GM18517 (cell line): ENCODE measurements at regions not wholly inside any gene's neighbourhood (a gene's known extent, or its start where the extent isn't known, plus 50 kb on each side); places are given as distances from the start of the nearest gene placed in this dataset.
"Not testable (repeated sequence)": the region's sequence is repeated elsewhere in the genome, so short reads cannot be mapped to it uniquely, and the experiment has no call there.

ENCODE experiments used
- ATAC-seq: cut with Tn5 transposase; IDR thresholded peaks from one replicate; pipeline ENCODE4 v1.9.1; 2021; ENCODE audit warnings: mild to moderate bottlenecking, moderate library complexity; ENCODE audit not compliant: unreplicated experiment

GRCh38 chr9:99472240-99472915, 250.3 kb downstream of the SEC61B start:
- ATAC-seq, result no peak

- no peak for ATAC-seq
Measured at GRCh38 chr9:99472916-99473245, 250.8 kb downstream of the SEC61B start.

DNA sequence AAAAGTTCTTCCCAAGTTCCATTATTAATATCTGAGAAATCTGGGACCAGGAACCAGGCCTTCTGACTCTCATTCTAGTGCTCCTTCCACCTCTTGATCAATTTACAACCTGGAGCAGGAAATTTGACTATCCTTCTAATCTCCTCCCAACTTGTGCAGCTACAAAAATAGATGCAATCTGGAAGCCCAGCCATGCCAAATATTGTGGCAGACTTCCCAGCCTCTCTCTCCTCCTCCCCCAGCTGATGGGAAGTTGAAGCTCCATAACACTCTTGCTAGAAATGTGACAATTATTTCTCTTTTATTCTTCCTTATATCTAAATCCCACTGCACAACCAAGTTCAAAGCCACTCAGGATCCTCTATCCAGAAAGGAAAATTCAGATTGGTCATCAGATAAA, 252.1 kb downstream of the SEC61B start:
- ATAC-seq, result no peak

- ATAC-seq, result no peak
Measured at GRCh38 chr9:99475401-99476065, 253.5 kb downstream of the SEC61B start.

- ATAC-seq, result no peak
Measured at GRCh38 chr9:99478469-99479027, 256.5 kb downstream of the SEC61B start.

DNA sequence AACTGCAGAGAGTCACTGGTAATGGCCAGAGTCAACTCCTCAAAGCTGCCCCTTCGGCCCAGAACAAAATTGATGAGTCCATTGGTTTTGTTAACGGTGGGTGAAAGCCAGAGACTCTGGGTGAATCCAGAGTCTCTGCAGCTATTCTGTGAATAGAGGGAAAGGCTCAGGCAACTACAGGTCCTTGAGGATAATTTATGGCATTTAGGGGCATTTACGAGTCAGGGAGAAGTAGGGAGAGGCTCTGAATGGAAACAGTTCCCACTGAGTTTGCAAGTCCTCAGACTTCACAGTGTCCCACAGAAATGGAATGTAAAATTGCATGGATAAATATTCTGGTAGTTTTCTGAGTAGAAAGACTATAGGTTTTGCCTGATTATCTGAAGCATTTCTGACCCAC, 257.8 kb downstream of the SEC61B start:
- ATAC-seq, result no peak

GRCh38 chr9:99485459-99485858, 263.4 kb downstream of the SEC61B start:
- no peak for ATAC-seq

- ATAC-seq, result no peak
Measured at GRCh38 chr9:99486684-99487083, 264.6 kb downstream of the SEC61B start.

- no peak for ATAC-seq
Measured at GRCh38 chr9:99488131-99489059, 266.3 kb downstream of the SEC61B start.

GRCh38 chr9:99489060-99489413, 267.0 kb downstream of the SEC61B start:
- no peak for ATAC-seq

GRCh38 chr9:99490729-99491128, 268.6 kb downstream of the SEC61B start:
- ATAC-seq, result no peak

DNA sequence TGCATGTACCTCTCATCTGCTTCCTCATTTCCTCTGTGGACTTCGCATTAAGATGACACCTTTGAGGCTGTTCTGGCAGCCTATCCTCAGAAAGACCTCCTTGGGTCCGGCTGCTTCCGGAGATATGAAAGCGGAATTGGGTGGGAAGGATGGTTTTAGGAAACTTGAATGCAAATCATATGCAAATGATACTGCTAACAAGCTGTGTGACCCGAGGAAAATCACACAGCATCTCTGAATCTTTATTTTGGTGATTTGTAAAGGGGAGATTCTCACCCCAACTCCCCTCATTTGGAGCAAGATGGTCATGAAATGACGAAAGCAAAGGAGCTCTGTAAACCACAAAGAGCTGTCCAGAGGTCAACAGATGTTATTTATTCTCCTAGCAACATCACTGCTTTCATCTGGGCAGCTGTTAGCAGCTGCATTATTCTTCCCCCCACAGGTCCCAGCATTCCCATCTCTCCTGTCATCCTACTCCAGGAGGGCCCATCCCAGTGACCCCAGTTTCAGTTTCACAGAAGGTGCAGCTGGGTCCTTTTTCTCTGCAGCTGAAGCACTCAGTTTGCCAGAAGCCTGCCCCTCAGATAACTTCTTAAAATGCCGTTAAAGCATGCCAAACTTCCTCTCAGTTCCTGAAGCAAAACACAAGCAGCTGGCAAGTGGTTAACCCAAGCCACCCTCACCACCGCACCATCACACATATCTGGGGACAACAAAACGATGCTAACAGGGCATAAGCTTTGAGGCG, 269.5 kb downstream of the SEC61B start:
- ATAC-seq, result no peak

- ATAC-seq, result no peak
Measured at GRCh38 chr9:99497641-99498040, 275.6 kb downstream of the SEC61B start.

- not testable (repeated sequence) for ATAC-seq
Measured at GRCh38 chr9:99498979-99499378, 276.9 kb downstream of the SEC61B start.

DNA sequence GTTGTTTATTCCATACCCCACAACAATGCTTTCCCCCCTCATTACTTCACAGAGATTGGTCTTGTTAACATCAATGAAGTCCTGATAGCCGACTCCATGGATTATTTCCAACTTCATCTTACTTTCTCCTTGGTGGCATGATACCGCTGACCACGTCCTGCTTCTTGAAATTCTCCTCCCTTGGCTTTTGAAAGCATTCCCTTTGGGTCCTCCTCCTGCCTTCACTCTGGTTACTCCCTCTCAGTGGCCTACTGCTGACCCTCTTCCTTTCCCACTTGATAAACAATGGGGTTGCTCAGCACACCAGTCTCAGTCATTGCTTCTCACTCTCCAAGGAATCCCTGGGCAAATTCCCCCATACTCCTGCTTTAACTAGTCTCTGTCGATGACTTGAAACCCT, 283.9 kb downstream of the SEC61B start:
- ATAC-seq, result no peak

- no peak for ATAC-seq
Measured at GRCh38 chr9:99506747-99507348, 284.8 kb downstream of the SEC61B start.

- ATAC-seq, result no peak
Measured at GRCh38 chr9:99509065-99509745, 287.1 kb downstream of the SEC61B start.

- no peak for ATAC-seq
Measured at GRCh38 chr9:99509900-99510535, 287.9 kb downstream of the SEC61B start.

DNA sequence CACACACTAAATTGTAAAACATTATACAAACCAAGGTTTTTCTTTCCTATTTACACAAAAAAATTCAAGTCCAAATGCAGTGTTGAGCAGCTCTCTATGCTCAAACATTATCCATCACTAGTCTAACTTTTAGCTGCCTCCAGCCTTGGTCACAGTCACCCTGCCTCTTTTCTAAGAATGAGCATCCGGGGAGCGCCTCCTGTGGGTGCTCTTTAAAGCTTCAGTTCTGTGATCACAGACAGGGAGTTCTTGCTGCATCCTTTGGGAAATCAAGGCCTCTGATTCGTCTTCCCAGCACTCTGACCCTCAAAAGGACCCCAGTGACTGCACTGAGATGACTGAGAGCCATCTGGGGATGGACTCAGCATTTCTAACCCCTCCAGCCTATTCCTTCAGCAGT, 289.6 kb downstream of the SEC61B start:
- ATAC-seq, result no peak
